ENCODE measurements at regions not wholly inside any gene's neighbourhood (a gene's known extent, or its start where the extent isn't known, plus 50 kb on each side); places are given as distances from the start of the nearest gene placed in this dataset.
"Not testable (repeated sequence)": the region's sequence is repeated elsewhere in the genome, so short reads cannot be mapped to it uniquely, and the experiment has no call there.

DNA sequence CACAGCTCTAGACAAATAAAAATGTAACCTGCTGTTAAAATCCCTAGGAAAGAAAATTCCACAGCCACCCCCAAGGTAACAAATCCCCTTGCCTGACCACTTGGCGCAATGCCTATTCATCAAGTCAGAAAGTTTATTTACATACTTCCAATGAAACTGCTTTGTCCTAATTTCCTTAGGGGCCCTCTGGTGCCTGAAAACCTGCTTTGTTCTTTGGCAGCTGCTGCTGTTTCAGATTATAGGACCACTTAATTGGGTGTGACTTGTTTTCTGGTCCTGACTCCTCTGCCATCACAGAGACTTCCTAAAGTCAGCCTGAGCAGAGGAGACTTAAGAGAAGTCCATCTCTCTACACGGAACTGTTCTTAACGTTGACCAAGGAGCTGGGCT is 323.6 kb downstream of the UBE3D start:
- FAIRE-seq, result no peak

DNA sequence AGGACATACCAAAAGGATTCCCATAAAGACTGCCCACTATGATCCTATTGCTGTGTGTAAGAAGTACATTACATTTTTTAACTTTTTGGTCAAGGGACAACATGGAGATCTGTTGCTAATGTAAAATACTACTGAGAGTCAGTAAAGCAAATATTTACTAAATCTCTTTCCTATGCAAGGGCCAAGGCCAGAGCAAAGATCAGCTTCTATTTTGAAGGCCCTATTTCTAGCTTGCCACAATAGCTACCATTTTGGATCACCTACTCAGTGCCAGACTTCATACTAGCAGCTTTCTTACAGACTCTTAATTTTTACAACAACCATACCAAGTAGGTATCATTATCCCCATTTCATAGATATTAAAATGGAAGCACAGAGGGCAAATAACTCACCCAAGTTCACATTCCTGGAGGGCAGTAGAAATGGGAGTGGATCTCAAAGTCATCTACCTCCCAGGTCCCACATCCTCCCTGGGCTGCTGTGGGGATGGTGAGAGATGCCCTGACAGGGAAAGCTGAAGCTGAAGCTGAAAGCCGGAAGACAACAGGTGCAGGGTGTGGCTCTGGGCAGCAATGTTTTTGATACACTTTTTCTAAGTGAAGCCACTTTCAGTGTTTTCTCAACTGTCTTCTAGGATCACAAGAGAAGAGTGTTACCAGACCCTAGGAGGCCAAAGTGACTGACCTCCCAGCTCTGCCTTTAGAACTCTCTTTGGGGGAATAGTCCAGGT is 321.2 kb downstream of the UBE3D start:
- no peak for FAIRE-seq

DNA sequence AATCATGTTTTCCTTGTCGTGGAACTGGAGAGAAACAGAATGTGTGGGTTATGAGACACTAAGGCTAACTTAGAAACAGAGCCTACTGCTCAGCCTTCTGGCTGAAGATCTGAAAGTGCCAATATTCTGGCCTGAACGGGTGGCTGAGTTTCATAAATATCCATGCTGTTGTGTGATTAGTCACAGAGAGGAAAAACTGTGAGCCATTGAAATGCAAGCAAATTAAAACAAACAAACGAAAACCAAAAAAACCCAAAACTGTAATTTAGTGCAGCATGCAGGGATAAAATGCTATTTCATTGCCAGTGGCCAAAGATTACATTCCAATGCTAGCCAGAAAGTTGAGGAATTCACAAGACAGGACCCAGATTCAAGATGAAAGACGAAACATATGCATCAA is 315.1 kb downstream of the UBE3D start:
- FAIRE-seq, result no peak

DNA sequence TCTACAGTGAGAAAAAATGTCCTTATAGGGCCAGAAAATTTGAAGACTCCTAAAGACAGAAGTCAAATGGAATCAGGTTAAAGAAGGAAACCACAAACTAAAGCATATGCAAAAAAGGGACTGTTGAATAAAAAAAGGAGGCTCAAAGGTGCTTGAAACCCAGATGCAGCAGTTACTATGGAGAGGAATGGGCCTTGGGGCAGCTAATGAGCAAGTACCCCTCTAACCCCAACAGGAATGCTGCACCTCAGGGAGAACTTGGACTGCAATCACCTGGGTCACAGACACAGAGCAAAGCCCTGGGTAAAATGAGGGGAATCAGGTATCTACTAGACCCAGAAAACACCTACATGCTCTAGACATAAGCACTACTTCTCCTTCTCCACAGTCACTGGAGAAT is 313.9 kb downstream of the UBE3D start:
- no peak for FAIRE-seq

DNA sequence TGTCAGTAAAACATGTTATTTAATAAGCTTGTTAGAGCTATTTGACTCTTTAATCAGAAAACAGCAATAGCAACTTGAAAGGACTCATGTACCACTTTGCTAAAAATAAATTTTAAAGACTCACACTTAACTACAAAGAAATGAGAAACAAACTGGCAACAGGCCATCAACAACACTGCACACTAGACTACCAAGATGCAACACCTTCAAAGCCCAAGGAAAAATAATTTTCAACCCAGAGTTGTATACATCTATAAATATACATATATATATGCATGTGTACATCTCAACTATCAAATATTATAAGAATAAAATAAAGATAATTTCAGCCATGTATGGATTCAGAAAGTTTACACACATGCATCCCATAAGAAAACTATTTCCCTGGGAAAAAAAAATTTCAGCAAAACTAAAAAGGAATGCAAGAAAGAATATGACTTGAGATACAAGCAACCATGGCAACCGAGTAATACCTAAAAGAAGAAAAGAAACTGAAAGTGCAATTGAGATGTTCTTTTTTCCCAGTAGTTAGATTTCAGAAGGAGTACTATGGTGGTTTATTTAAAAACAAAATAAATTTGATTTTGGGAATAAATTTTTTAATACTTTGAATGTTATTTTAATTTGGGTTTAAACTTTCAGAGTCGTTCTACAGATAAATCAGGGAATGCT is 303.8 kb downstream of the UBE3D start:
- FAIRE-seq, result no peak

DNA sequence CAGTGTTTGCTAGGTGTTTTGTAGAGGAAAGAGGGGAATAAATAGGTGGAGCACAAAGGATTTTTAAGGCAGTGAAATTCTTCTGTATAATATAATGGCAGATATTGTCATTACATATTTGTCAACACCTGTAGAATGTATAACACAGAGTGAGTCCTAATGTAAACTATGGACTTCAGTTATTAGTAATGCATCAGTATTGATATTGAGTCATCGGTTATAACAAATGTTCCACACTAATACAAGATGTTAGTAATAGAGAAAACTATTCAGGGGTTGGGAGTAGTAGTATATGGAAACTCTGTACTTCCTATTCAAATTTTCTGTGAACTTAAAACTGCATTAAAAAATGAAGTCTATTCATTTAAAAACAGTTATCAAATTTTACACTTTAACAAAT is 299.2 kb downstream of the UBE3D start:
- FAIRE-seq, result no peak

DNA sequence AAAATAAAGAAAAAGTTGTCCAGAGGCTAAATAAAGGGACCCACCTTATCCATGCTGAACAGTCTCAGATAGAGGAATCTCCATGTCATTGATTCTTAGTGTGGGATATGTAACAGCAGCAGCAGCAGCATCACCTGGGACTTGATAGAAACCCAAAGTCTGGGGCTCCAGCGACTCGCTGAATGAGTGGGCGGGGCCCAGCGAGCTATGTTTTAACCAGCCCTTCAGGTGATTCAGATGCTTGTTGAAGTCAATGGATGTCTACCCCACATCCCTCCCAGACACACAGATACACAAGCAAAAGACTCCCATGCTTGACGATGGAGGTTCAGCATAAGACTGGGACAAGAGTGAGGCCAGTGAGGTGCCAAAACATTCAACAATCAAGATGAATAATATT is 298.6 kb downstream of the UBE3D start:
- no peak for FAIRE-seq

DNA sequence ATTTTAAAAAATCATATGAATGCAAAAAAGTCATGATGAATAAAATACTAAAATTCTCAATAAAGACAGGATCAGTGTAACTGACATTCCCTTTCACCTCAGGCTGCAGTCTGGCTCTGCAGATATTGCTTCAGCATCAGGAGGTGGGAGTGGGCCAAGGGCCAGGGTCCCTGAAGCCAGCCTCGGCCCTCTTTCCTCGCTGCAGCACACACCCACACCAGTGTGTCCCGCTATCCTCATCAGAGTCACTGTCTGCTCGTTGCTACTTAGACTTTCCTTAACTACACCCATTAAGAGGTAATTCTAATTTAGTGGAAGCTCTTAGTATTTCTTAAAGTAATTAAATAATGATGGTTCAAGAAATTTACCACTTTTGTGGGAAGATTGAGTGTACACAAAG is 298.2 kb downstream of the UBE3D start:
- FAIRE-seq, result no peak

DNA sequence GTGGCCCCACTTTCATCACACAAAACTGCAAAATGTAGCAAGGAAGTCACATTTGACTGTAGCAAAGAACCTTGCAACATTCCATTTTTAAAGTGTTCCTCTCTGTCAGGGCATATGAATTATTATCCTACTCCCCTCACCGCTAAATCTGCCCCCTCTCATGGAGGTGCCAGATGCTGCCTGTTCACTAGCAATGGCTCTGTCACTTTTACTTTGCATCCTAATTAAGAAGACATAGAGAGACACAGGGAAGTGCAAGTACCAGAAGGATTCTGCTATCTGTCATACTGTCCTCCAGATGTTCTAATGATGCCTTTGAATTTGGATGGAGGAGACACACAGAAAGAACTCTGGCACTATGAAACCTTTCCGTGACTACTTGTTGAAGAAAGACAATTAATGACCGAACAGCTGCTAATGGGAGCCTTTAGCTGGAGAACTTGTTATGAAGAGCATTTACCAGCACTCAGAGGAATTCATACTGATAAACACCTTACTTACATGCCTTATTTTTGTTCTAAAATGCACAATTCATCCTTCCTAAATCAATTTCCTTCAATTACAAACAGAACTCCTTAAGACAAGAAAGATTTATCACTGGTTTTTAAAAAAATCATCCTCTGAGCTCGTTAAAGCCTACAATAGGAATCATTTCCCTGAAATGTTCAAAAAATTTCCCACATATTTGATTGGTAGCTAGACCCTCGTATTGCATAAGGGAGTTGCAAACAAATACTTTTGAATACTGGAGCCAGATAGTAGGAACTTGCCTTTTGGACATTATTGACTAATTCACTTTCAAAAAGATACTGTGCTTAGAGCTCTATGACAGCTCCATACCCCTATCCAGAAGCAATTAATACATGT is 292.6 kb downstream of the UBE3D start:
- no peak for FAIRE-seq

DNA sequence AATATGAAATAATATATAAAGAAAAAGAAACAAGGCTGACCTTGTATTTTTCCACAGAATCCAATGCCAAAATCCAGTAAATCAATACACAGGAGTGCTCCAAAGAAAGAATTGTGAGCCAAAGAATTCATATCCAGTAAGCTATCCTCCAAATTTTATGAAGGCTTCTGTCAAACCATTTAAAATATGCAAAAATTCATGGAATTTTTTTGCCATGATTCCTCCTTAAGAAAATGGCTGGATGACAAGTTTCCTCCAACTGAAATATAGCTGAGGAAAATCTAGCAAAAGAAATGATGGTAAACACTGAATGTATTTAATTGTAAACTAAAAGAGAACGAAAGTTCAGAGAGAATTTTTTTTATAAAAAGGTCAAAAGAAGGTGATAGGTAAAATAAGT is 290.3 kb downstream of the UBE3D start:
- FAIRE-seq, result no peak

DNA sequence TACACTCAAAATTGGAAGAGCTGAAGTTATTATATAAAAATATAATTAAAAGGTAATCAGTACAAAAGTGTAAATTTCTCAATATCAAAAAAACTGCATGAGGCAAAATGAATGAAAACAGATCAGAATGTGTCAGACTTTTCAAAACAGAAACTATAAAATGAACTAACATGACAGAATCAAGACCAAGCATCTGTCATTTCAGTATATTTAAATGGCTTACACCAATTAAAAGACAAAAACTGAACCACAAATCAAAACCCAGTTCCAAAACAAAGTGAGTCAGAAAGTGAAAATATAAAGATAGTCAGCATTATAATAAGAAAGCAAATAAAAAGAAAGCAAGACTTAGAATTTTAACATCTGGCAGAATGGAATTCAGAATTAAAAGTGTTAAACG is 289.7 kb downstream of the UBE3D start:
- FAIRE-seq, result no peak

DNA sequence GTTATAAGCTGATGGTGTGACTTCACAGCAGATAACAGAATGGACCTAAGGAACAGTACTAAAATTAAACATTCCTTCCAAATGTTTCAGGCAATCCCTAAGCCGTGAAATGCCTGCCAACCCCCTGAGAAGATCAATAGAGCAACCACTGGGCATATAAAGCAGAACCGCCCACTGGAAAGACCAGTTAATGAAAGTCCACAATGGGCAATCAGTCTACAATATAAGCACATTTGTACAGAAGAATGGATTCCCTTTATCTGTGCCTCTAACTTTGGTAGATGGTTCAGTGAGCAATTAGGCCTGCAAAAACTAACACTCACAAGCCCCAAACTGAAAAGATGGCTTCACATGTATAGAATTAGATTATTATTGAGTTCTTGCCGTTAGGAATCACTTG is 286.6 kb downstream of the UBE3D start:
- no peak for FAIRE-seq

DNA sequence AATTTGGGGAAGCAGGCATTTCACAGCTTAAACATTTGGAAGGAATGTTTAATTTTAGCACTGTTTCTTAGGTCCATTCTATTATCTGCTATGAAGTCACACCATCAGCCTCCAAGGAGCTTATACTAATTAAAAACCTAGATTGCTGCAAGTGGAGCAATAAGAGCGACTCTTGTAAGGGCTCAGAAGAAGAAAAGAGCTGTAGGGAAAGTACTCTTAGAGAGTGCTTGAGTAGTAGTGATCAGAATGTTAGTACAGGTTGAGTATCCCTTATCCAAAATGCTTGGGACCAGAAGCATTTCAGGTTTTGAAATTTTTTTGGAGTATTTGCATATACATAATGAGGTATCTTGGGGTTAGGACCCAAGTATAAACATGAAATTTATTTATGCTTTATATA is 285.3 kb downstream of the UBE3D start:
- no peak for FAIRE-seq

DNA sequence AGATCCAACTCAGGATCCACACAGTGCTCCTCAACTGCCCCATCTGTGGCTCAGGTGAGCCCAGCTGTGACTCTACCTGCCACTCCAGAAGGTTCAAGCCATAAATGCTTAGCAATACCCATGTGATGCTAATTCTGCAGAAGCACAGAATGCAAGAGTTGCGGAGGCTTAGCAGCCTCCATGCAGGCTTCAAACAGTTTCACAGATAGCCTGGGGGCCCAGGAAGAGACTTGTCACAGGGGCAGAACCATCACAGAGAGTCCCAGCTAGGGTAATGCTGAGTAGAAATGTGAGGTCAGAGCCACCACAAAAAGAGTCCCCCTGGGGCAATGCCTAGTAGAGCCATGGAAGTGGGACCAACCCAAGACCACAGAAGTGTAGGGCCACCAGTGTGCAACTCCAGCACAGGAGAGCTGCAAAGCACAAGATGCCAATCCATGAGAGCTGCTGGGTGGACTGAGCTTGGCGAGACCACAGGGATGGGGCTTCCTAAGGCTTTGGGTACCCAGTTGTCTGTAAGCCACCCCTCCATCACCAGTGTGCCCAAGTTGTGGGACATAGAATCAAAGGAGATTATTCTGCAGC is 283.9 kb downstream of the UBE3D start:
- FAIRE-seq, result no peak

DNA sequence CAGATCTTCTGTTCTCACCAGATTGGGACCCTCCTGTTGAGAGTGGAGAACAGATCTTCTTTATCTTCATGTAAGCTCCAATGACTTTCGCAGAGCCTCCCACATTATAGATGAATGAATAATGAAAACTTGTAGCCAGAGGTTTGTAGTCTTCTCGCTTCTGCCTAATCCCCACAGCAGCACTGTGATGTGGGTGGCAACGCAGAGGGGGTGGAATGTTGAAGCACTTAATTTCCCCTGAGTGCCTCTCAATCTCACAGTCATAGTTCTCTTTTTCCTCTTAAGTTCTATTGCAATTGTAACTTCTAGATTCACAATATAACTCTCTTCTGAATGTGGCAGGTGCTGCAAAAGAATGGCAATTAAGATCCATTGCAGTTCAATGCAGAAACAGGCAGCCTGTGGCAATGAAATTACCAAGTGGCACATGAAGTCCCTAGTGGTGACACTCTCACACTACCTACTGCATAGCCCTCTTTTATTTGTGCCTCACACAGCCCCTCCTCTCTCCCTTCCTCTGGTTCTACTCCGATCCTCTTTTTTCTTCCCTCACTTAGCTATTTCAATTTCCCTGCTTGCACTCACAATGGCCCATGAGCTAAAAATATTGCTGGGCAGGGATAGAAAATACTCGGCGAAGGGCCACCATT is 281.9 kb downstream of the UBE3D start:
- FAIRE-seq, result no peak

DNA sequence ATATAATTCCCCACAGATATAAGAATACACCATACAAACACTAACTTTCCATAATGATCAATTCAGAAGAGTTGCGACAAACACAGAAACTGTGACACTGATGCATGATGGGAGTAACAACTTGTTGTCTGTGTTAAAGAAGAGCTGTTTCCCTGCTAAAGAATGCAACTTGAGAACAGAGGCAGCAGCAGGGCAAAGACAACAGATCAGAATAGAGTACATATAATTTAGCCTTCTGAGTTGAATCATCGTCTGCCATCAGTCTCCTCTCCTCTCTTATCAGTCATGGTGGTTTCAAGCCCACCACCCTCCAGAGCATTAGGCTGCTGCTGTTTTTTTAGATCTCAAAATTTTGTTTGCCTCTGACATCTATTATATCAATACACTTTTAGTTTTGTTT is 280.4 kb downstream of the UBE3D start:
- FAIRE-seq, result no peak

DNA sequence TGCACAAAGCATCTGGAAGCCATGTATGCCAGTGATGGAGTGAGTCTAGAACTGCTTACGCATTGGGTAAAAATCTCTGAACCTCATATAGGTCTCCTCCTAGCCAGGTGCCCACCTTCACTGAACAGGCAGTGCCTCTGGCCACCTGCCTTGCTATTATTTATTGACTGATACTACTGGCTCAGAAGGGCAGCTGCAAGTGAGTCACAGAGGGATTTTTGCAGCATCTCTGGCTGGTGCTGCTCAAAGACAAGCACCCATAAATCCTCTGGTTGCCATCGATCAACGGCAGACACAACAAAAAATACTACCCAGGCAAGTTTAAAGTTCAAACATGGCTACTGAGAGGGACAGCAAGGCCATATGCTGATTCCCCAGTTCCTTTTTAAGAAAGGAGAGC is 279.4 kb downstream of the UBE3D start:
- no peak for FAIRE-seq

DNA sequence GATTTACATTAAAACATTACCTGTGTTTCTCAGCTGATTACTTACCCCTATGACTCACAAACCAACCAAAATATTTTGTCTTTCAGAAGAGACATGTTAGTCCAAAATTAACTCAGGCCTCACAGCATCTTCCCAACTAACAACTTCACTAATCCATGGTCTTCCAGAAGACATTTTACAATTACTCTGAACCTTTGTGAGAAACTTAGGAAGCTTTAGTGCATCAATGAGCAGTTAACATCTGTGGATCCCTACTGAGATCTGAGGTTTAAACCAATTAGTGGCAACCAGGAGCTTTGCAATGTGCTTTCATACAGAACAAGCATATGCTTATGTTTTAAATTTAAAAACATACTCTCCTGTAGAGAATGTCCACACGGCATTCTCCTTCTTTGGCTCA is 269.7 kb downstream of the UBE3D start:
- FAIRE-seq, result no peak

DNA sequence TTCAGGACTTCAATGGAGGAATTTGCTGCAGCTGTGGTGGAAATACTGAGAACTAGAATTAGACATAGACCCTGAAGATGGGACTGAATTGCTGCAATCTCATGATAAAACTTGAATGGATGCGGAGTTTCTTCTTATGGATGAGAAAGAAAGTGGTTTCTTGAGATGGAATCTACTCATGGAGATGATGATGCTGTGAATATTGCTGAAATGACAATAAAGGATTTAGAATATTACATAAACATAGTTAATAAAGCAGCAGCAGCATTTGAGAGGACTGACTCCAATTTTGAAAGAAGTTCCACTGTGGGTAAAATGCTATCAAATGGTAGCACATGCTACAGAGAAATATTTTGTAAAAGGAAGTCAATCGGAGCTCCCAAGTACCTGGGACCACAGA is 264.6 kb downstream of the UBE3D start:
- FAIRE-seq, result no peak

DNA sequence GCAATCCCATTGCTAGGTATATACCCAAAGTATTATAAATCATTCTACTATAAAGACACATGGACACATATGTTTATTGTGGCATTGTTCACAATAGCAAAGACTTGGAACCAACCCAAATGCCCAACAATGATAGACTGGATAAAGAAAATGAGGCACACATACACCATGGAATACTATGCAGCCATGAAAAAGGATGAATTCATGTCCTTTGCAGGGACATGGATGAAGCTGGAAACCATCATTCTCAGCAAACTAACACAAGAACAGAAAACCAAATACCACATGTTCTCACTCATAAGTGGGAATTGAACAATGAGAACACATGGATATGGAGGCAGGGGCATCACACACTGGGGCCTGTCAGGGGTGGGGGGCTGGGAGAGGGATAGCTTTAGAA is 249.4 kb downstream of the UBE3D start:
- not testable (repeated sequence) for FAIRE-seq

DNA sequence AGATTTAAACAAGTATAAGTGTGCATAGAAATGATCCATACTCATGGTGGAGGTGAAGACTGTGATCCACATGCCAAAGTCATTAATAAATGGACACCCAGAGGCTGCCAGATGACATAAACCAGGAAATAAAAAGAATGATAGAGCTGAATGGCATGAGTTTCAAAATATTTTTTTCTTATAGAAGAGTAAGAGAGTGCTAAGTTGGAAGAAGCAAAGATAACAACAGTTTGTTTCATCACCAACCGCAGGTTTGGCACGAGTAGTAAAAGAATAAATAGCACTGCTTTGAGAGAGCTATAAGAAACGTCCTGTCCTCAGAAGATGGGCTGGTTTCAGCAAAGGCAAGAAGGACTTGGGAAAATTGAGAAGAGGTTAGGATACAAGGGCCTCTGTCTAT is 246.9 kb downstream of the UBE3D start:
- no peak for FAIRE-seq

DNA sequence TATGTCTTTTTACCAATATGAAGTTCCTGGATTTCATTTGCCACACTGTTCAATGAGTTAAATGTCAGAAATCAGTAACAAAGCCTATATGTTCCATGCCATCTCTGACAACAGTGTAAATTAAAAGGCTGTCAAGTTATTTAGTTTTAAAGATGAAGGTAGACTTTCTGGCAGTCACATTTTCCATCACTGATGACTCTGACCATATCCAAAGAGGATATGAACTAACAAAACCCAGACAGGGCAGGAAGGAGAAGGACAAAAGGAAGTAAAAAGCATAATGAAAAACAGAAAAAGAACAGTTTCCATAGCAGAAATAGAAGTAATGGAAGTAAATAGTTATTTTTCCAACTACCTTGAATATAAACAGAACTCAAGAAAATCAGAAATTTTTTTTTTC is 242.3 kb downstream of the UBE3D start:
- FAIRE-seq, result no peak

DNA sequence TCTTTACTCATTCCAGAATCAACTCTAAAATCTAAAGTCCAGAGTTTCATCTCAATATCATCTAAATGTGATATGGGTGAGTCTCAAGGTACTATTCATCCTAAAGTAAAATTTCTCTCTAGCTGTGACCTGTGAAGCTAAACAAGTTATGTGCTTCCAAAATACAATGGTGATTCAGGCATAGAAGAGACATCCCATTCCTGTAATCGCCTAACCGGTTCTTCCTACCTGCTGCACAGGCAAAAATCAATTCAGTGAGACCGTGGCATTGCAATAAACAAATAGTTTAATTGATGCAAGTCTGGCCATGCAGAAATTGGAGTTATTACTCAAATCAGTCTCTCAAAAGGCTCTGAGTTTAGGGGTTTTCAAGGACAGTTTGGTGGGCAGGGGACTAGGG is 232.8 kb downstream of the UBE3D start:
- no peak for FAIRE-seq

Data from colon (tissue), 2 donors.